HG02885 (cell line): ENCODE measurements at regions not wholly inside any gene's neighbourhood (a gene's known extent, or its start where the extent isn't known, plus 50 kb on each side); places are given as distances from the start of the nearest gene placed in this dataset.

Experiments used
- ATAC-seq: cut with Tn5 transposase; IDR thresholded peaks from one replicate; pipeline ENCODE4 v1.9.1; 2021; ENCODE audit warnings: mild to moderate bottlenecking; ENCODE audit not compliant: unreplicated experiment, poor library complexity

GRCh38 chr4:63670735-63671134 lies 738.5 kb downstream of the TECRL start:
- no peak for ATAC-seq

GRCh38 chr4:63663870-63664269 lies 745.4 kb downstream of the TECRL start:
- ATAC-seq = peak; percentile 73

DNA sequence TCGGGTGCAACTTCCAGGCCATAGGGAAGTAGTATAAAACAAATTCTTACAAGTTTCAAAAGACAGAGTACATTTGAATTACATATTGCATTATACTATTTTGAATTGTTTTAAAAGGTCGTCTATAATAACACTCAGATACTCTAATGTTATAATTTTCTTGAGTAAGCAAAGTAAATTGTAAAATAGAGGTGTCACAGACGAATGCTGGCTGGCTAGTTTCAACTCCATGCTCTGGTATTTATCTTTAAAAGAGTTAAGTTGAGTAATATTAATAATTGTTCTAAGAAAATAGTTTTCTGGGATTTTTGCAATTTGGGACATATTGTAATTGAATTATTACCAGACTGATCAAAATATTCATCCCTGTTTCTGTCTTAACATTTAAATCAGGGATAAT lies 764.9 kb downstream of the TECRL start:
- ATAC-seq = no peak

DNA sequence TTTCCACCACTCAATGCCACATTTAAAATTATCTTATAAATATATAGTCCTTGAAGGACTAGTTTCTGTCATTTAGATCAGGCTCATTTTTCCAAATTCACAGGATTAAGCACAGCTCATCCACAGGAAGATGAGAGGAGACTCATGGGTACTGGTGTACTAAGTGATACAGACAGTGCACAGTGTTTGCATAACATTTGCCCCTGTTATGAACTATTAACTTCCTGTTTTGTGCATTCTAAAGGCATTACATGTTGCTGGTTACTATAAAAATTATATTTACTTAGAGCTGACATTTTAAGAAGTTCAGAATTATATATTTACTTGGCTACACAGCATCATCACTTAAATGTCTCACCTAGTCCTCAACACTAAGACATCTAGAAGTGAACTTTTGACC lies 772.0 kb downstream of the TECRL start:
- ATAC-seq = no peak

DNA sequence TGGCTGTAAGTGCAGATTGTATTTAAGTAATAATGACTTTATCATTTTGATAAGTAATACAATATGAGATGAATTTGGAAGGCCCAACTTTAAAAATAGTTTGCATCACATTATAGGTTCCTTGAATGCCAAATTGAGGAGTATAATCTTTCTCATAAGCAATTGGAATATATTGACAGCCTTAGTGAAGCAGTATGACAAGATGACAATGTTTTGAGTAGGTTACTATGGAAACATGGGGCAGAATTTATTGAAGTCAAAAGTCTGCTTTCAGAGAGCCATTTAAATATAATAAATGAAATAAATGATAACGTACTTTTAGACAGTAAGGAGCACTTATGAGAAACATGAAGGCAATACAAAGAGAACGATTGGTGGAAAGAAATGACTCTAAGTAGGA lies 776.4 kb downstream of the TECRL start:
- no peak for ATAC-seq

GRCh38 chr4:63620271-63620670 lies 789.0 kb downstream of the TECRL start:
- no peak for ATAC-seq

DNA sequence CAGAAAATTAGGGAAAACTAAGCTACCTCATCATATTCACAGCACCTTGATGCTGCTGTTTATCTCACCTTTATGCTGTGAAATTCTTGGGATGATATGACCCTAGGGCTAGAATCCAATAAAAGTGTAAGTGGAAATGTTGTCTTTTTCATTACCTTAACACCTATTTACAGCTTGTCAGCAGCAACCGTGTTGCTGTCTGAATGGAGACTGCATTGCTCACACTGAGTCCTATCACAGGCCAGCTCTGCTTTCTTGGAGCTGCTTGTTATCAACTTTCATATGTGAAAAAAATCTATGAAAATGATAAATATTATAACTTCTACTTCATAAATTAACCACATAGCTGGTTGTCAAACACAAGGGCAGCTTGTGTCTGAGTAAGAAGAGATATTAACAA lies 789.5 kb downstream of the TECRL start:
- ATAC-seq = no peak

- no peak for ATAC-seq
Observed at GRCh38 chr4:63618883-63619718, 790.1 kb downstream of the TECRL start.

DNA sequence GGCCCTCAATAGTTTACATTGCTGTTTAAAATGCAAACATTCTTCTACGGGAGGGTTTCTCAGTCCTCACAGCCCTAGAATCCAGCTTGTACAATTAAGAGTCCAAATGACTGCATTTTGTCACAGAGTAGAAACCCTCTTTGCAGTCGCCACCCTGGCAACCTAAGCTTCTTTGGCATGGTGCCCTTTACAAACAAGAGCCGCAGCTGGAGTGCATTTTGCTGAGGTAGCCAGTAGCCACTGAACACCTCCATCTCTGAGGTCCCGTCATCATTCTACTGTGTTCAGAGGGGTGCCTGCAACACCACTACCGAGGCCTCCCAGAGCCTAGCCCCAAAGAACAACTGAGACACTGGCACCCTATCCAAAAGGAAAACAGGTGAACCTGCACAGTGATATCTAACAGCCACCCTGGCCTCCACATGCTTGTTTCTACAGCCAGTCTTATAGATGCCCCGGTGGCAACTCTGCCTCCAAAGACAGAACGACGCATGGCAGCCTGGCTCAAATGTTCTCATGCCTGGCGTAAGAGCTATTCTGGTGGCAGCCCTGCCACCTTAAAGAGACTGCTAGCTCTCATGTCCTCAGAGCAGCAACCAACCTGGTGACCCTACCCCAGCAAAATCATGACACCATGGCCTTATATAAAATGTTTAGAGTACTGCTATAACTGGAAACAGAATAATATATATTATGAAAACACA lies 801.9 kb downstream of the TECRL start:
- ATAC-seq = no peak

DNA sequence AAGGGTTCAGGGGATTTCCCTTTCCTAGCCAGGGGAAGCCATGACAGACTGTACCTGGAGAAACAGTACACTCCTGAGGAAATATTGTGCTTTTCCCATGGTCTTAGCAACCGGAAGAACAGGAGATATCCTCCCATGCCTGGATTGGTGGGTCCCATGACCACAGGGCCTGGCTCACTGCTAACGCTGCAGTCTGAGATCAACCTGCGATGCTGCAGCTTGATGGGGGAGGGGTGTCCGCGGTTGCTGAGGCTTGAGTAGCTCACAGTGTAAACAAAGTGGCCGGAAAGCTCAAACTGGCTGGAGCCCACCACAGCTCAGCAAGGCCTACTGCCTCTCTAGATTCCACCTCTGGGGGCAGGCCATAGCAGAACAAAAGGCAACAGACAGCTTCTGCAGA lies 819.5 kb downstream of the TECRL start:
- no peak for ATAC-seq

DNA sequence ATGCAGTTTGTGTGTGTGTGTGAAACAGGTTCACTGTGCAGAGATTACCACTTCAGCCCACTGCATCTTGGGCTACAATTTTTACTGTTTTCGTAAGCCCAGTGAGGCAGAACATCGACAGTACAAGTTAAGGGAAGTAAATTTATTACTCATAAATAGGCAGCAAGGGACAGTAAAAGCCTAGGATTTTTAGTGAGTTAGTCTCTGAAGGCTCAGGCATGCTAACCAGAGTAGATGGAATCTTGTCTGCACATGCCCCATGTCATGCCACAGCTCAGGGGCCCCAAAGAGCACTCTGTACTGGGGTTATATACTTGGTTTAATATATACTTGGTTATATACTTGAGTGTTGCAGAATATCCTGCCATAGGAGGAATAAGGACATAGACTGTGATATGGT lies 825.7 kb downstream of the TECRL start:
- ATAC-seq = no peak

GRCh38 chr4:63583007-63583406 lies 826.2 kb downstream of the TECRL start:
- ATAC-seq = no peak

GRCh38 chr4:63580796-63581475 lies 828.3 kb downstream of the TECRL start:
- peak; percentile 81 for ATAC-seq

DNA sequence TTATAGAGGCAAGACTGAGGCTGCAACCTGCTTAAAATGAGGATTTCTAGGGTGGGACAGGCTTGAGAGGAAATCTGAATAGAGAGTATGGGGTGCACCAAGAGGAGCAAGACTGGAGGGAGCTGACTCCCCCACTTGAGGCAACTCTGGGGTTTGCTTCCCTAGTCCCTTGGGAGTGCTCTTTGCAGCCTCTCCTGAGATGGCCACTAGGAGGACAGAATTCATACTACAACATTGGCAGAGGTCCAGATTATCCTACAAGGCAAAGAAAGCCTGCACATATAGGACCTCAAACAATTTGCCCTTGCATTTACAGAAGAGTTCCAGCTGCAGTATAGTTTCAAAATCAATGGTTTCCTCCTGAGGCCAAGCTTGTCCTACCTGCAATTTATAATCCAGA lies 830.9 kb downstream of the TECRL start:
- ATAC-seq = no peak

GRCh38 chr4:63566658-63567057 lies 842.6 kb downstream of the TECRL start:
- ATAC-seq = no peak

DNA sequence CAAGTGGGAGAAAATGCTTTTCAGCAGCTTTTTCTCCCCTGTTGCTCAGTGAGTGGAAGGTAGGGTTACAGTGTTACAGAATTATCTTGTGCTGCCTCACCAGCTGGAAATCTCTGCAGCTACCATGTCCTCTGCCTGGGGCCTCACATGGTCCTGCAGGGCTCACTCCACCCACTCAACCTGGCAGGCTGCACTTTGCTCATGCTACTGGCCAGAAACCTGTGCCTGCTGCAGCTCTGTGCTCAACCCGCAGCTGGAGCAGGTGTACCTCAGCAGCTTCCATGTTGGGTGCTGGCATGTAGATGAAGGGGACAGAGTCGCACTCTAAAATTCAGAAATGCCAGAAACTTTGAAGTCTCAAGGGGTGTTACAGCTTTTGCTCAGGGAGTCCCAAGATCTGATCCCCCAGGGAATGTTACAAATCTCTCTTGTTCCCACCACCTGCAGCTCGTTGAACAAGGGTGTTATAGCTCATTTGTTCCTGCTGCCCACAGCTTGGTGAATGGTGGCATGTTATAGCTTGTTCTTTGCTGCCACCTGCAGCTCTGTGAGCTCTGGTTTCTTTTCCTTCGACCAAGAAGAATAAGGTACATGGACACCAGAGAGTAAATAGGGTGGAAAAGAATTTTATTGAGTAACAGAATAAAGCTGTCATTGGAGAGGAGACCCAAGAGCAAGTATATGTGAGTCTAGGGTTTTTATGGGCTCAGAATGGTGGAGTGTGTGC lies 845.8 kb downstream of the TECRL start:
- ATAC-seq = no peak

GRCh38 chr4:63558709-63559108 lies 850.5 kb downstream of the TECRL start:
- no peak for ATAC-seq

- ATAC-seq = no peak
Observed at GRCh38 chr4:63556332-63556731, 852.9 kb downstream of the TECRL start.

GRCh38 chr4:63553123-63553522 lies 856.1 kb downstream of the TECRL start:
- no peak for ATAC-seq

GRCh38 chr4:63541828-63542227 lies 867.4 kb downstream of the TECRL start:
- ATAC-seq = no peak
